ENCODE measurements at regions not wholly inside any gene's neighbourhood (a gene's known extent, or its start where the extent isn't known, plus 50 kb on each side); places are given as distances from the start of the nearest gene placed in this dataset.

DNA sequence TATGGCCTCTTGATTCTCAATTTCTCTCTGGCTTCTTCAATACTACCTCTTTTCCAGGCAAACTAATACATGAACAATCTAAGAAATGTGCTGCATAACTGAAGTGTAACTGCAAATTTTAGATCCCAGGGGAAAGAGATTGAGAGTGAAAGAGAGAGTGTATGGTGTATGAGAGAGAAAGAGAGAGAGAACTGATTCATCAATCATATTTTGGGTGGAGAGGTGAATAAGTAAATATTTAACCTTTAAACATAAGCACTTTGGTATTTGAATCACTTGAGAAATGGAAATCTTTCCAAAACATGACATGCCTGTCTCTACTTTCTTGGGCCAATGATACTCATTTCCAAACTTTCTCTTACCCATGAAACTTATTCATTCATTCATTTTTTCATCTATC is 147.2 kb upstream of the DIPK2B start:
- TF ChIP-seq EZH2 (IDR thresholded peaks at IDR 0.05; ENCODE audit: low read length) (no peak), CTCF (optimal IDR thresholded peaks at IDR 0.05 in 1 of 3, IDR thresholded peaks at IDR 0.05 in 1 of 3, conservative IDR thresholded peaks at IDR 0.05 in 1 of 3; ENCODE audit: extremely low read depth in 1 of 3, insufficient read depth in 2 of 3, low read length in 3 of 3) (no peak)
- no peaks in the 10 kb centered on the region for H3K9me1 ChIP-seq (ENCODE audit: control insufficient read depth, extremely low read depth, insufficient read depth, low read length)
- no peak overlapping the region for H3K9ac ChIP-seq (ENCODE audit: control insufficient read depth, extremely low read depth, insufficient read depth, low read length)
- H3K4me2 ChIP-seq (ENCODE audit: control insufficient read depth, extremely low read depth, insufficient read depth, low read depth, low read length): no peak overlapping the region
- no peak for DNase-seq (ENCODE audit: low read depth, low spot score)
- no peaks in the 10 kb centered on the region for H3K36me3 ChIP-seq (ENCODE audit: control insufficient read depth in 2 of 2, extremely low read depth in 1 of 2, insufficient read depth in 2 of 2, low read length in 2 of 2)
- no peaks in the 10 kb centered on the region for H4K20me1 ChIP-seq (ENCODE audit: control insufficient read depth, extremely low read depth, insufficient read depth, low read length)
- no peaks in the 10 kb centered on the region for H3K27me3 ChIP-seq (ENCODE audit: control insufficient read depth, extremely low read depth, insufficient read depth, low read length)
- H3K4me1 ChIP-seq (ENCODE audit: control insufficient read depth, extremely low read depth, insufficient read depth, low read length): no peaks in the 10 kb centered on the region
- H3K79me2 ChIP-seq (ENCODE audit: control insufficient read depth, insufficient read depth, low read length): no peaks in the 10 kb centered on the region
- no peak for FAIRE-seq
- no peak overlapping the region for H3K4me3 ChIP-seq (ENCODE audit: control insufficient read depth in 2 of 3, extremely low read depth in 1 of 3, insufficient read depth in 2 of 3, low read depth in 1 of 3, low read length in 3 of 3)
- H3K9me3 ChIP-seq (ENCODE audit: control insufficient read depth, low read depth, low read length): no peaks in the 10 kb centered on the region
- dilution Hi-C loops (cut with MboI; ENCODE audit: extremely low pct_ligation_motif_present, low sequenced_read_pairs): loop anchor here (25.0 kb wide), 1 partner anchor 389 kb away; no protein-coding TSS in a partner anchor
- H3K27ac ChIP-seq (ENCODE audit: control insufficient read depth, insufficient read depth, low read length): no peak overlapping the region
- H2AFZ ChIP-seq (ENCODE audit: control insufficient read depth, low read length): no peak overlapping the region

- Histone ChIP-seq H3K79me2 (ENCODE audit: control insufficient read depth, insufficient read depth, low read length) (no peaks in the 10 kb centered on the region), H3K9me1 (ENCODE audit: control insufficient read depth, extremely low read depth, insufficient read depth, low read length) (no peaks in the 10 kb centered on the region), H3K36me3 (ENCODE audit: control insufficient read depth in 2 of 2, extremely low read depth in 1 of 2, insufficient read depth in 2 of 2, low read length in 2 of 2) (no peaks in the 10 kb centered on the region), H3K9ac (ENCODE audit: control insufficient read depth, extremely low read depth, insufficient read depth, low read length) (no peak overlapping the region), H3K4me2 (ENCODE audit: control insufficient read depth, extremely low read depth, insufficient read depth, low read depth, low read length) (no peak overlapping the region), H3K27me3 (ENCODE audit: control insufficient read depth, extremely low read depth, insufficient read depth, low read length) (no peaks in the 10 kb centered on the region), H3K4me1 (ENCODE audit: control insufficient read depth, extremely low read depth, insufficient read depth, low read length) (no peaks in the 10 kb centered on the region), H3K4me3 (ENCODE audit: control insufficient read depth in 2 of 3, extremely low read depth in 1 of 3, insufficient read depth in 2 of 3, low read depth in 1 of 3, low read length in 3 of 3) (no peak overlapping the region), H3K9me3 (ENCODE audit: control insufficient read depth, low read depth, low read length) (no peaks in the 10 kb centered on the region), H2AFZ (ENCODE audit: control insufficient read depth, low read length) (no peak overlapping the region), H4K20me1 (ENCODE audit: control insufficient read depth, extremely low read depth, insufficient read depth, low read length) (no peaks in the 10 kb centered on the region), H3K27ac (ENCODE audit: control insufficient read depth, insufficient read depth, low read length) (no peak overlapping the region)
- TF ChIP-seq EZH2 (IDR thresholded peaks at IDR 0.05; ENCODE audit: low read length) (no peak), CTCF (optimal IDR thresholded peaks at IDR 0.05 in 1 of 3, IDR thresholded peaks at IDR 0.05 in 1 of 3, conservative IDR thresholded peaks at IDR 0.05 in 1 of 3; ENCODE audit: extremely low read depth in 1 of 3, insufficient read depth in 2 of 3, low read length in 3 of 3) (no peak)
- dilution Hi-C loops (cut with MboI; ENCODE audit: extremely low pct_ligation_motif_present, low sequenced_read_pairs): loop anchor here (25.0 kb wide), 1 partner anchor 393 kb away; no protein-coding TSS in a partner anchor
- DNase-seq (ENCODE audit: low read depth, low spot score) (no peak), FAIRE-seq (peak; percentile 5)
Observed at GRCh38 chrX:45344594-45344993, 143.9 kb upstream of the DIPK2B start.
